HepG2 (cell line): ENCODE measurements at regions not wholly inside any gene's neighbourhood (a gene's known extent, or its start where the extent isn't known, plus 50 kb on each side); places are given as distances from the start of the nearest gene placed in this dataset.

Source experiments
- ATAC-seq: fragments of 200-7000 bp; cut with Tn5 transposase; 3 replicates; pipeline ENCODE4 v1.9.1; 2020; ENCODE audit warnings: mild to moderate bottlenecking, moderate library complexity
- BruUV-seq: library from RNA; stranded (reverse); fragments of 400-500 nt; replicated peaks from 2 replicates; lab custom pipeline; 2021; lab: Mats Ljungman, UMichigan
- CTCF ChIA-PET: fragments of 300-600 bp; formaldehyde crosslinking; extraction: SDS; loops from one replicate; lab custom pipeline; 2021; ENCODE audit warnings: low total read pairs, inconsistent platforms, low intra/inter-chr PET ratio; lab: Yijun Ruan, JAX
- POLR2A ChIA-PET: fragments of 350-600 bp; sonication (Branson Sonifier 250); formaldehyde crosslinking; loops from one replicate; lab custom pipeline; 2020; ENCODE audit warnings: antibody characterized with exemption, inconsistent platforms; lab: Yijun Ruan, JAX
- DNase-seq: peaks from one replicate; pipeline ENCODE4 v3.0.0-alpha.2; 2015; ENCODE audit warnings: low spot score
- FAIRE-seq: peaks from 3 replicates; lab custom pipeline; 2011; peaks lifted over from hg19 to GRCh38; lab: Jason Lieb, UNC
- H2AFZ ChIP-seq: one replicate; pipeline ENCODE4 v1.6.1; 2011; ENCODE audit warnings: low read length, inconsistent platforms
- H3K27ac ChIP-seq: fragments of 300-600 bp; 3 replicates; pipeline ENCODE4 v1.8.0; 2011; ENCODE audit warnings: mixed run types, mild to moderate bottlenecking, mixed read lengths, low read length, inconsistent platforms; ENCODE audit not compliant: insufficient read depth; ENCODE audit errors: extremely low read length
- H3K27me3 ChIP-seq, 2 experiments: fragments of 200-600 bp in 1 of 2; 2 replicates in 1 of 2; 3 replicates in 1 of 2; pipeline versions ENCODE4 v1.6.0 to v1.8.0; 2011; ENCODE audit warnings: low read length in 2 of 2, mild to moderate bottlenecking in 2 of 2, moderate library complexity in 2 of 2, inconsistent platforms in 1 of 2; ENCODE audit not compliant: insufficient read depth in 2 of 2, control insufficient read depth in 1 of 2
- H3K36me3 ChIP-seq, 2 experiments: fragments of 200-600 bp in 1 of 2; replicated peaks in 1 of 2; 2 replicates in 1 of 2; 3 replicates in 1 of 2; pipeline versions ENCODE4 v1.5.1 to v1.8.0; 2011; ENCODE audit warnings: low read length in 2 of 2, inconsistent platforms in 1 of 2; ENCODE audit not compliant: insufficient read depth in 2 of 2, control insufficient read depth in 1 of 2
- H3K4me1 ChIP-seq: 2 replicates; pipeline ENCODE4 v1.5.1; 2012; ENCODE audit warnings: low read length, inconsistent platforms; ENCODE audit not compliant: insufficient read depth
- H3K4me2 ChIP-seq: 2 replicates; pipeline ENCODE4 v1.6.0; 2011; ENCODE audit warnings: low read depth, low read length, inconsistent platforms
- H3K4me3 ChIP-seq, 3 experiments: fragments of 200-600 bp in 1 of 3; sonication (generic), shearing (Covaris generic) in 1 of 3; replicated peaks in 1 of 3; 2 replicates each; pipeline ENCODE4 v1.5.1; 2011 to 2016; ENCODE audit warnings: low read length in 3 of 3, inconsistent platforms in 2 of 3, low read depth in 2 of 3, mild to moderate bottlenecking in 2 of 3, control low read depth in 1 of 3, mixed read lengths in 1 of 3; ENCODE audit not compliant: insufficient read depth in 1 of 3
- H3K79me2 ChIP-seq: one replicate; pipeline ENCODE4 v1.6.1; 2011; ENCODE audit warnings: low read length, inconsistent platforms; ENCODE audit not compliant: insufficient read depth
- H3K9ac ChIP-seq: 2 replicates; pipeline ENCODE4 v1.6.0; 2011; ENCODE audit warnings: mild to moderate bottlenecking, low read depth, low read length, inconsistent platforms; ENCODE audit not compliant: insufficient read depth
- H3K9me3 ChIP-seq: 2 replicates; pipeline ENCODE4 v1.5.1; 2012; ENCODE audit warnings: mild to moderate bottlenecking, low read length
- H4K20me1 ChIP-seq: 2 replicates; pipeline ENCODE4 v1.6.0; 2011; ENCODE audit warnings: inconsistent platforms, mild to moderate bottlenecking, low read length, moderate library complexity; ENCODE audit not compliant: insufficient read depth
- ASH2L ChIP-seq: fragments of 300-600, 200-600 bp; sonication (generic); IDR thresholded peaks from 2 replicates; pipeline ENCODE4 v1.7.0; 2017; ENCODE audit warnings: low read depth, mild to moderate bottlenecking, moderate library complexity, mixed read lengths, low read length; ENCODE audit not compliant: insufficient read length
- BORCS8-MEF2B ChIP-seq: sonication (generic); formaldehyde crosslinking; IDR thresholded peaks from 2 replicates; pipeline ENCODE4 v1.8.0; 2022; ENCODE audit warnings: mild to moderate bottlenecking, missing genetic modification reagents
- FOXM1 ChIP-seq: sonication (generic); formaldehyde crosslinking; IDR thresholded peaks from 2 replicates; pipeline ENCODE4 v1.5.0; 2020; ENCODE audit warnings: missing genetic modification reagents
- HDAC1 ChIP-seq: sonication (generic); formaldehyde crosslinking; IDR thresholded peaks from 2 replicates; pipeline ENCODE4 v1.5.1; 2020; ENCODE audit warnings: mild to moderate bottlenecking, missing genetic modification reagents
- REL ChIP-seq: sonication (generic); formaldehyde crosslinking; conservative IDR thresholded peaks from 2 replicates; pipeline ENCODE4 v1.8.0; 2022; ENCODE audit warnings: mild to moderate bottlenecking, missing genetic modification reagents, moderate library complexity
- U2AF1 ChIP-seq: fragments of 200-400 bp; formaldehyde crosslinking; optimal IDR thresholded peaks from 2 replicates; pipeline ENCODE3; 2017; ENCODE audit warnings: mild to moderate bottlenecking, low read depth, low read length
- ZFP41 ChIP-seq: sonication (generic); formaldehyde crosslinking; IDR thresholded peaks from 2 replicates; pipeline ENCODE4 v1.4.0; 2020; ENCODE audit warnings: mild to moderate bottlenecking, missing genetic modification reagents, borderline replicate concordance
- ZKSCAN5 ChIP-seq: sonication (generic); formaldehyde crosslinking; IDR thresholded peaks from 2 replicates; pipeline ENCODE4 v1.5.1; 2020; ENCODE audit warnings: mild to moderate bottlenecking, missing genetic modification reagents
- ZNF615 ChIP-seq: sonication (generic); formaldehyde crosslinking; IDR thresholded peaks from 2 replicates; pipeline ENCODE4 v1.5.0; 2020; ENCODE audit warnings: mild to moderate bottlenecking, missing genetic modification reagents, borderline replicate concordance
- ZNF7 ChIP-seq: IDR thresholded peaks from 2 replicates; pipeline ENCODE4 v1.6.1; 2016; ENCODE audit warnings: missing biosample characterization, missing genetic modification reagents
- ZSCAN9 ChIP-seq: IDR thresholded peaks from 2 replicates; pipeline ENCODE4 v1.6.1; 2016; ENCODE audit warnings: borderline replicate concordance
- WGBS: methylation state at CpG from one replicate; pipeline ENCODE4 v1.1.6; 2017; ENCODE audit warnings: low lambda C conversion rate; 5-methylcytosine and 5-hydroxymethylcytosine counted together
- in situ Hi-C: cut with HindIII; loops from 2 replicates; pipeline ENCODE4 v1.10.0; 2017; ENCODE audit warnings: low pct_unique_long_range_greater_than_20kb; ENCODE audit not compliant: extremely low pct_ligation_motif_present
- intact Hi-C: fragments of 100-400 bp; cut with micrococcal nuclease; formaldehyde crosslinking; loops from one replicate; pipeline ENCODE4 v1.10.0; 2022; ENCODE audit not compliant: unreplicated experiment
- TF ChIP-seq, protein P1 (sequence below): sonication (generic); formaldehyde crosslinking; IDR thresholded peaks from 2 replicates; pipeline ENCODE4 v1.9.0; 2021; ENCODE audit warnings: mild to moderate bottlenecking, missing genetic modification reagents
- TF ChIP-seq, protein P2 (sequence below): sonication (generic); formaldehyde crosslinking; IDR thresholded peaks from 2 replicates; pipeline ENCODE4 v1.5.1; 2020; ENCODE audit warnings: missing genetic modification reagents, mild to moderate bottlenecking, borderline replicate concordance

DNA sequence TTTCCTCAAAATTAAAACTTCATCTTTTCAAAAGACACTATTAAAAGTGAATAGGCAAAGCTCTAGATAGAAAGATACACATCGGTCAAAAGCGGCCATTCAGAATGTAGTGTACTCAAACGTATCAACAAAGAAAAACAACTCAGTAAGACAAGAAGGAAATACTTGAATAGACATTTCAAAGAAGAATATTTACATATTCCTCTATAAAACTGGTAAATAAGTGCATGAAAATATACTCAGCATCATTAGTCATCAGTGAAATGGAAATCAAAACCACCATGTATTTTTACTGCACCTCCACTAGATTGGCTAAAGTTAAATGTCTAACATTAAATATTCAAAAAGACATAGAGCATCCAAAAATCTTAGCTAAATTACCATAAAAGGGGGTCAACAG, 551.1 kb upstream of the SORCS1 start:
- intact Hi-C loops = no loop called here
- no peak overlapping the region for H3K4me2 ChIP-seq
- FAIRE-seq = no peak

DNA sequence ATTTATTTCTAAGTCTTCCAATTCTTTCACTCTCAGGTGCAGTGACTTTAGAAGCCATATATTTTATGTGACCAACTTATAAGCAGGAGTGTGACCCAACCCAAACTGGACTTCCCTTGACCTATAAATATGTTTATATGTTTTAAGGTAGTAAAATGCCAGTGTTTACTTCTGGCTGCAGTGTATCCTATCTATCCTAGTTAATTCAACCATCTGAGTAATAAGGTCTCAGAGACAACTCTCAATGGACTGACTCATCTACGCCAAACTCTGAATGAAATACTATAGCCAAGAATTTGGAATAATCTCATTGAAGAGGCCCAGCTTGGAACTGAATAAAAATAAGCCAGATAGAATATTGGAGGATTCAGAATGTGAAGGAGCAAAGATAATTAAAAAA, 544.5 kb upstream of the SORCS1 start:
- no peaks in the 10 kb centered on the region for H3K27me3 ChIP-seq
- no peaks in the 10 kb centered on the region for H3K36me3 ChIP-seq
- H3K27ac ChIP-seq = no peak overlapping the region
- H3K4me3 ChIP-seq = no peak overlapping the region
- no TSS peak for BruUV-seq
- 8% methylated on average over 1 of the region's 1 CpG for whole genome bisulfite sequencing
- no peak overlapping the region for H3K9ac ChIP-seq
- in situ Hi-C loops = no loop called here
- H4K20me1 ChIP-seq = no peaks in the 10 kb centered on the region
- DNase-seq = no peak
- H3K4me1 ChIP-seq = no peaks in the 10 kb centered on the region
- POLR2A ChIA-PET = no interaction called here
- TF ChIP-seq ZKSCAN5 (no peak), FOXM1 (no peak)
- TF ChIP-seq, protein P1, sequence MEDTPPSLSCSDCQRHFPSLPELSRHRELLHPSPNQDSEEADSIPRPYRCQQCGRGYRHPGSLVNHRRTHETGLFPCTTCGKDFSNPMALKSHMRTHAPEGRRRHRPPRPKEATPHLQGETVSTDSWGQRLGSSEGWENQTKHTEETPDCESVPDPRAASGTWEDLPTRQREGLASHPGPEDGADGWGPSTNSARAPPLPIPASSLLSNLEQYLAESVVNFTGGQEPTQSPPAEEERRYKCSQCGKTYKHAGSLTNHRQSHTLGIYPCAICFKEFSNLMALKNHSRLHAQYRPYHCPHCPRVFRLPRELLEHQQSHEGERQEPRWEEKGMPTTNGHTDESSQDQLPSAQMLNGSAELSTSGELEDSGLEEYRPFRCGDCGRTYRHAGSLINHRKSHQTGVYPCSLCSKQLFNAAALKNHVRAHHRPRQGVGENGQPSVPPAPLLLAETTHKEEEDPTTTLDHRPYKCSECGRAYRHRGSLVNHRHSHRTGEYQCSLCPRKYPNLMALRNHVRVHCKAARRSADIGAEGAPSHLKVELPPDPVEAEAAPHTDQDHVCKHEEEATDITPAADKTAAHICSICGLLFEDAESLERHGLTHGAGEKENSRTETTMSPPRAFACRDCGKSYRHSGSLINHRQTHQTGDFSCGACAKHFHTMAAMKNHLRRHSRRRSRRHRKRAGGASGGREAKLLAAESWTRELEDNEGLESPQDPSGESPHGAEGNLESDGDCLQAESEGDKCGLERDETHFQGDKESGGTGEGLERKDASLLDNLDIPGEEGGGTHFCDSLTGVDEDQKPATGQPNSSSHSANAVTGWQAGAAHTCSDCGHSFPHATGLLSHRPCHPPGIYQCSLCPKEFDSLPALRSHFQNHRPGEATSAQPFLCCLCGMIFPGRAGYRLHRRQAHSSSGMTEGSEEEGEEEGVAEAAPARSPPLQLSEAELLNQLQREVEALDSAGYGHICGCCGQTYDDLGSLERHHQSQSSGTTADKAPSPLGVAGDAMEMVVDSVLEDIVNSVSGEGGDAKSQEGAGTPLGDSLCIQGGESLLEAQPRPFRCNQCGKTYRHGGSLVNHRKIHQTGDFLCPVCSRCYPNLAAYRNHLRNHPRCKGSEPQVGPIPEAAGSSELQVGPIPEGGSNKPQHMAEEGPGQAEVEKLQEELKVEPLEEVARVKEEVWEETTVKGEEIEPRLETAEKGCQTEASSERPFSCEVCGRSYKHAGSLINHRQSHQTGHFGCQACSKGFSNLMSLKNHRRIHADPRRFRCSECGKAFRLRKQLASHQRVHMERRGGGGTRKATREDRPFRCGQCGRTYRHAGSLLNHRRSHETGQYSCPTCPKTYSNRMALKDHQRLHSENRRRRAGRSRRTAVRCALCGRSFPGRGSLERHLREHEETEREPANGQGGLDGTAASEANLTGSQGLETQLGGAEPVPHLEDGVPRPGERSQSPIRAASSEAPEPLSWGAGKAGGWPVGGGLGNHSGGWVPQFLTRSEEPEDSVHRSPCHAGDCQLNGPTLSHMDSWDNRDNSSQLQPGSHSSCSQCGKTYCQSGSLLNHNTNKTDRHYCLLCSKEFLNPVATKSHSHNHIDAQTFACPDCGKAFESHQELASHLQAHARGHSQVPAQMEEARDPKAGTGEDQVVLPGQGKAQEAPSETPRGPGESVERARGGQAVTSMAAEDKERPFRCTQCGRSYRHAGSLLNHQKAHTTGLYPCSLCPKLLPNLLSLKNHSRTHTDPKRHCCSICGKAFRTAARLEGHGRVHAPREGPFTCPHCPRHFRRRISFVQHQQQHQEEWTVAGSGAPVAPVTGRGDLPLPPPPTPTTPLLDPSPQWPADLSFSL (CRISPR knock-in tag) = no peak
- TF ChIP-seq, all 625 proteins: peak for 0
- Histone ChIP-seq H3K79me2 (no peaks in the 10 kb centered on the region), H2AFZ (no peak overlapping the region), H3K4me2 (no peak overlapping the region), H3K9me3 (peaks cover 81% of the 10 kb centered on the region)
- ATAC-seq = no peak
- CTCF ChIA-PET = no interaction called here
- FAIRE-seq = no peak
- intact Hi-C loops = no loop called here

More for the DNA sequence above, 551.1 kb upstream of the SORCS1 start:
- H3K4me3 ChIP-seq = no peak overlapping the region
- H3K27ac ChIP-seq = no peak overlapping the region
- H2AFZ ChIP-seq = no peak overlapping the region
- no peak for DNase-seq
- no peaks in the 10 kb centered on the region for H3K36me3 ChIP-seq
- TF ChIP-seq ZNF615 (no peak), ASH2L (no peak), U2AF1 (no peak), ZNF7 (CRISPR knock-in tag) (no peak), REL (CRISPR knock-in tag) (no peak), BORCS8-MEF2B (CRISPR knock-in tag) (no peak), ZFP41 (CRISPR knock-in tag) (no peak), HDAC1 (CRISPR knock-in tag) (no peak), ZSCAN9 (CRISPR knock-in tag) (no peak)
- TF ChIP-seq, protein P2, sequence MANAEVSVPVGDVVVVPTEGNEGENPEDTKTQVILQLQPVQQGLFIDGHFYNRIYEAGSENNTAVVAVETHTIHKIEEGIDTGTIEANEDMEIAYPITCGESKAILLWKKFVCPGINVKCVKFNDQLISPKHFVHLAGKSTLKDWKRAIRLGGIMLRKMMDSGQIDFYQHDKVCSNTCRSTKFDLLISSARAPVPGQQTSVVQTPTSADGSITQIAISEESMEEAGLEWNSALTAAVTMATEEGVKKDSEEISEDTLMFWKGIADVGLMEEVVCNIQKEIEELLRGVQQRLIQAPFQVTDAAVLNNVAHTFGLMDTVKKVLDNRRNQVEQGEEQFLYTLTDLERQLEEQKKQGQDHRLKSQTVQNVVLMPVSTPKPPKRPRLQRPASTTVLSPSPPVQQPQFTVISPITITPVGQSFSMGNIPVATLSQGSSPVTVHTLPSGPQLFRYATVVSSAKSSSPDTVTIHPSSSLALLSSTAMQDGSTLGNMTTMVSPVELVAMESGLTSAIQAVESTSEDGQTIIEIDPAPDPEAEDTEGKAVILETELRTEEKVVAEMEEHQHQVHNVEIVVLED (CRISPR knock-in tag) = no peak
- H3K79me2 ChIP-seq = no peaks in the 10 kb centered on the region
- H3K4me1 ChIP-seq = no peaks in the 10 kb centered on the region
- WGBS = 41% methylated on average over 3 of the region's 3 CpGs
- in situ Hi-C loops = no loop called here
- H3K9me3 ChIP-seq = peaks cover 79% of the 10 kb centered on the region
- no peaks in the 10 kb centered on the region for H4K20me1 ChIP-seq
- ATAC-seq = no peak
- POLR2A ChIA-PET = no interaction called here
- no peaks in the 10 kb centered on the region for H3K27me3 ChIP-seq
- no peak overlapping the region for H3K9ac ChIP-seq
- BruUV-seq = no TSS peak
- CTCF ChIA-PET = no interaction called here
